Body of pancreas (tissue), 4 donors: ENCODE measurements at regions not wholly inside any gene's neighbourhood (a gene's known extent, or its start where the extent isn't known, plus 50 kb on each side); places are given as distances from the start of the nearest gene placed in this dataset.

Experiments
- ATAC-seq: fragments of 150-250 bp; one replicate; pipeline ENCODE4 v1.9.1; 2016
- DNase-seq, 4 donors: peaks; one replicate each; pipeline ENCODE4 v3.0.0-alpha.2; 2019
- H3K27ac ChIP-seq, 4 donors: fragments of 200-600 bp; sonication (generic); 1 replicate in 3 of 4; 2 replicates in 1 of 4; pipeline versions ENCODE4 v1.5.1 to v1.6.1; 2016 to 2019; ENCODE audit warnings: mild to moderate bottlenecking in 1 of 4, mixed read lengths in 1 of 4, moderate library complexity in 1 of 4
- H3K27me3 ChIP-seq, 2 donors: fragments of 200-600 bp; sonication (generic); one replicate each; pipeline ENCODE4 v1.6.0; 2016; ENCODE audit warnings: mild to moderate bottlenecking in 1 of 2
- H3K36me3 ChIP-seq, 2 donors: fragments of 200-600 bp; sonication (generic); replicated peaks in 1 of 2; 2 replicates each; pipeline ENCODE4 v1.5.1; 2016; ENCODE audit warnings: low read depth in 2 of 2; ENCODE audit not compliant: insufficient read depth in 1 of 2
- H3K4me1 ChIP-seq: fragments of 200-600 bp; sonication (generic); one replicate; pipeline ENCODE4 v1.6.0; 2016
- H3K4me3 ChIP-seq, 2 donors: fragments of 200-600 bp; sonication (generic); 1 replicate in 1 of 2; 2 replicates in 1 of 2; pipeline ENCODE4 v1.5.1; 2016 to 2019
- H3K9me3 ChIP-seq, 3 donors: fragments of 200-600 bp; sonication (generic); 1 replicate in 2 of 3; 2 replicates in 1 of 3; pipeline ENCODE4 v1.5.1; 2016
- POLR2A ChIP-seq, 3 donors: fragments of 450-650 bp; IDR thresholded peaks; one replicate each; pipeline ENCODE4 v1.6.1; 2016; ENCODE audit warnings: antibody characterized with exemption in 3 of 3, mild to moderate bottlenecking in 2 of 3
- WGBS, 2 donors: methylation state at CpG; one replicate each; pipeline ENCODE4 v1.1.5; 2017; 5-methylcytosine and 5-hydroxymethylcytosine counted together
- intact Hi-C: fragments of 100-400 bp; cut with DNase I; formaldehyde crosslinking; loops from one replicate; pipeline ENCODE4 v1.15.1; 2023
- TF ChIP-seq, protein P1 (sequence below), 7 experiments: fragments of 450-650 bp in 4 of 7; fragments of 200-600 bp in 3 of 7; sonication (generic) in 3 of 7; IDR thresholded peaks; one replicate each; pipeline ENCODE4 v1.5.1; 2016 to 2019; ENCODE audit warnings: antibody characterized with exemption in 7 of 7

DNA sequence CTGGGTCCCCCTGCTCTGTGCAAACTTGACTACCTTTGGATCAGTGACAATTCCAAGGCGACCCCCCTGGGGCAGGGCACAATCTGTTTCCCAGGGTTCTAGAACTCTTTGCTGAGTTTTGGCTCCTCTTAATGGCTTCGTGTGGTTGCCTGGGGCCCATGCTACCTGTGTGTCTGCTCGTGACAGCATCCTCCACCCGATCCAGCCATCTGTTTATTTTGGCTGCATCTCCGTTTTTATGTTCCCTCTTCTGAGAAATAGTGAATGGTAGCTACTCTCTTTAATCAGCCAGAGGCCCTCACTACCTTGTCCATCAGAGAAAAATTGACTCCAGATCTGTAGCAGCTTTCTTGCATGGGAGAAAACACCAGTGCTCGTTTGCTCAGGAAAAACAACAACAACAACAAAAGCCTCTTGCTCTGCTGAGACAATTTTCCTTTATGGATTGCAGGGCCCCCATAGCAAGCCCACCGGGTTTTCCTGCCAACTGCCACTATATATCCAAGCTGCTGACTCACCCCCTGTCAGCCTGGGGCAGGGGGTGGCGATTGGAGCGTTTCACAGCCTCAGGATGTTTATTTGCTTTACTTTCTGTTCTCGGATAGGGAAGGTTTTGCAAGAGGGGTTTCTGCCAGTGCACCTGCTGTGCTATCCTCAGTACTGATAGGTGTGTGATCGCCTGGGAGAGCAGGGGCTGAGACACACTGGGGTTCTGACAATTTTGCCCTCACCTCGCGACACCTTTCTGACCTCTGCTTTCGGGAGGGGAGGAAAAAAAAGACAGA is 607.8 kb downstream of the BNC2 start:
- Histone ChIP-seq H3K4me1 (peaks cover 5% of the 10 kb centered on the region), H3K4me3 (no peak overlapping the region), H3K9me3 (no peaks in the 10 kb centered on the region), H3K27me3 (no peaks in the 10 kb centered on the region), H3K27ac (no peak overlapping the region), H3K36me3 (no peaks in the 10 kb centered on the region)
- intact Hi-C loops, result no loop called here
- DNase-seq (no peak), ATAC-seq (no peak)
- TF ChIP-seq POLR2A (IDR thresholded peaks at IDR 0.05), result no peak
- TF ChIP-seq, protein P1, sequence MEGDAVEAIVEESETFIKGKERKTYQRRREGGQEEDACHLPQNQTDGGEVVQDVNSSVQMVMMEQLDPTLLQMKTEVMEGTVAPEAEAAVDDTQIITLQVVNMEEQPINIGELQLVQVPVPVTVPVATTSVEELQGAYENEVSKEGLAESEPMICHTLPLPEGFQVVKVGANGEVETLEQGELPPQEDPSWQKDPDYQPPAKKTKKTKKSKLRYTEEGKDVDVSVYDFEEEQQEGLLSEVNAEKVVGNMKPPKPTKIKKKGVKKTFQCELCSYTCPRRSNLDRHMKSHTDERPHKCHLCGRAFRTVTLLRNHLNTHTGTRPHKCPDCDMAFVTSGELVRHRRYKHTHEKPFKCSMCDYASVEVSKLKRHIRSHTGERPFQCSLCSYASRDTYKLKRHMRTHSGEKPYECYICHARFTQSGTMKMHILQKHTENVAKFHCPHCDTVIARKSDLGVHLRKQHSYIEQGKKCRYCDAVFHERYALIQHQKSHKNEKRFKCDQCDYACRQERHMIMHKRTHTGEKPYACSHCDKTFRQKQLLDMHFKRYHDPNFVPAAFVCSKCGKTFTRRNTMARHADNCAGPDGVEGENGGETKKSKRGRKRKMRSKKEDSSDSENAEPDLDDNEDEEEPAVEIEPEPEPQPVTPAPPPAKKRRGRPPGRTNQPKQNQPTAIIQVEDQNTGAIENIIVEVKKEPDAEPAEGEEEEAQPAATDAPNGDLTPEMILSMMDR (IDR thresholded peaks at IDR 0.05), result no peak
- WGBS, 2 donors, result 27 to 32% methylated on average over 14 of the region's 14 CpGs

DNA sequence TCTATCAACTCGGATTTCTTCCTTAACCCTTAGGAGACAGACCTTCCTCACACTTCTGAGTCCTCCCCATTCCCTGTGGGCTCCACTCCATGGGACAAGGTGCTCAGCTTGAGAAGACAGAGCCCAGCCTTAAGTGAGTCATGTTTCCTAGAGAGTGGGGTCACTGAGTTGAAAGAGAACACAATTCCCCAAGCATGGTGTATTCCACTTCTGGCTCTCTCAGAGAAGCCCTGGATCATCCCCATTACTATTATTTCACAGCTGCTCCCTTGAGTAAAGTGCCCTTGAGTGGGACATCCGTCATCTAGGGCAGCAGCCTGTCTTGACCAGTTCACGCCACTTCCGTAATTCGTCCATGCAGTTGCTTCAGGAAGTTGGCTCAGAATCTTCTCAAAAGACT is 604.8 kb downstream of the BNC2 start:
- Histone ChIP-seq H3K27me3 (no peaks in the 10 kb centered on the region), H3K4me3 (no peak overlapping the region), H3K4me1 (peaks cover 9% of the 10 kb centered on the region), H3K9me3 (no peaks in the 10 kb centered on the region), H3K36me3 (no peaks in the 10 kb centered on the region), H3K27ac (no peak overlapping the region)
- TF ChIP-seq, protein P1 (IDR thresholded peaks at IDR 0.05), result no peak
- TF ChIP-seq POLR2A (IDR thresholded peaks at IDR 0.05), result no peak
- DNase-seq (no peak), ATAC-seq (no peak)
- WGBS, 2 donors, result 77 to 89% methylated on average over 5 of the region's 5 CpGs
- intact Hi-C loops, result no loop called here

DNA sequence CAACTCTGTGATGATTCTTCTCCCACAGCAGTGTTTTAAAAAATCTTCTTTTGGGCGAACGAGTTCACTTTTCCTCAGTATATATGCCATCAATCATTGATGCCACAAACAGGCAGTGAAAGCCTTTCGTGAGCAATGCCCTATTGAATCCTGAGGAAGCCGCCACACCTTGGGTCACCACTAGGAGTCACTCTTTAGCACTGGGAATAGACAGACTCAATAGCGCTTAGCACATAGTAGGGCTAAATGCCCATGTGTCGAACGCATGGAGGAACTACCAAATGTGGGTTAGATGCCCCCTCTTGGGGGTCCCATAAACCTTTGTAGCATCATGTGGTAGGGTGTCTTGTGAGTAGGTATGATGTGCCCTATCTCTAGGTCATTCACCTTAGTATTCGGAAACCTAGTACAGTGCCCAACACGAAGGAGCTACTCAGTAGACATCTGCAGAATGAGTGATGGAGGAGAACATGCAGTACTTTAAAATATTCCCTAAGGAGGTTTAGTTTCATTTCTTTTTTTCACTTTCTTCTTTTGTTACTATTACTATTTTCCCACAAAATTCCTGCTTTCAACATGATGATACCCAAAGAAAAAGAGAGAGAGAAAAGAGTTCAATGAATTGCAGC is 603.7 kb downstream of the BNC2 start:
- peaks cover 9% of the 10 kb centered on the region for H3K4me1 ChIP-seq
- intact Hi-C loops, result no loop called here
- TF ChIP-seq POLR2A (IDR thresholded peaks at IDR 0.05), result no peak
- TF ChIP-seq, protein P1 (IDR thresholded peaks at IDR 0.05), result peak in 2 of 7 experiments; percentile 11 to 15
- H3K27me3 ChIP-seq, result no peaks in the 10 kb centered on the region
- peak overlapping the region in 1 of 4 donors; percentile 12 for H3K27ac ChIP-seq
- no peak for ATAC-seq
- no peaks in the 10 kb centered on the region for H3K9me3 ChIP-seq
- DNase-seq, result no peak
- no peaks in the 10 kb centered on the region for H3K36me3 ChIP-seq
- WGBS, 2 donors, result 80% methylated on average over 9 of the region's 9 CpGs
- no peak overlapping the region for H3K4me3 ChIP-seq

DNA sequence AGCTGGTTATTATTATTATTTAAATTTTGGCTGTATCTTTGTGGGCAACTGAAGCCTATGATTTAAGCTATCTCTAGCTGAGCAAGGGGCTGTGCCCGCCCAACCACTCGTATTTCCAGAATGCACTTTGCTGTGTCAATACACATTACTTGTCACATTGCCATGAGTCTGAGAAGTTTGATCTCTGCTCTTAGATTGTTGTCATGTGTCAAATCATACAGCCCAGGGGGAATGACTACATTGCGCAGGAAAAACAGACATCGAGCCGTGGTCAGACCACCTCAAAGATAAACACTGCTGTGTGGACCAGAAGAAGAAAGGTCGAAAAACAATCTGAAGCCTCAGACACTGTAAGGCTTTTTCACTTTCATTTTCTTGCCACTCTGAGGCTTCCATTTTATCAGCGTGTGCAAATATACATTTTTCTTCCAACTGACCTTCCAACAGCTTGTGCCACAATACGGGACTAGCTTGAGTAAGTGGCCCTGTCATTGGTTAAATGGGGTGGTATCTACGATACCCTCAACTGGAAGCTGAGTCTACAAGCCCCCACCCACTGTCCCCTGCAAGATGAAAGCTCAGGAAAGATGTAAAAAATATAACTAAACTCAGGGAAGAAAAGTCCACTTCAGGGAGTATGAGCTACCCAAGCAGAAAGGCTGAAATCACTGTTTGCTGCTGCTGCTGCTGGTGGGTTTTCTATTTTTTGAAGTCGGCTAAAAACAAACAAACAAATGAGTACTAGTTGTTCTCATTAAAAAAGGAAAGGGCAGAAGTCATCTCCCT is 603.0 kb downstream of the BNC2 start:
- intact Hi-C loops, result no loop called here
- DNase-seq, result peak in 1 of 4 donors; percentile 37
- Histone ChIP-seq H3K27me3 (no peaks in the 10 kb centered on the region), H3K36me3 (no peaks in the 10 kb centered on the region), H3K4me1 (peaks cover 9% of the 10 kb centered on the region), H3K9me3 (no peaks in the 10 kb centered on the region), H3K4me3 (no peak overlapping the region), H3K27ac (peak overlapping the region in 3 of 4 donors; percentile 7 to 27 (median 12))
- peak; percentile 38 for ATAC-seq
- WGBS, 2 donors, result 14 to 17% methylated on average over 10 of the region's 10 CpGs
- TF ChIP-seq POLR2A (IDR thresholded peaks at IDR 0.05), result no peak
- TF ChIP-seq, protein P1 (IDR thresholded peaks at IDR 0.05), result no peak
